ENCODE measurements at regions not wholly inside any gene's neighbourhood (a gene's known extent, or its start where the extent isn't known, plus 50 kb on each side); places are given as distances from the start of the nearest gene placed in this dataset.
"Not testable (repeated sequence)": the region's sequence is repeated elsewhere in the genome, so short reads cannot be mapped to it uniquely, and the experiment has no call there.

GRCh38 chr16:52925143-52925542 is 127.6 kb downstream of the CHD9NB start:
- in situ Hi-C loops (cut with HindIII; ENCODE audit: low pct_unique_long_range_greater_than_20kb, low sequenced_read_pairs), result no loop called here
- DNase-seq (ENCODE audit: low read depth in 1 of 2, low spot score in 1 of 2), result no peak
- no peak for TF ChIP-seq JUND (IDR thresholded peaks at IDR 0.05; ENCODE audit: low read depth)

GRCh38 chr16:52924162-52924561 is 128.5 kb downstream of the CHD9NB start:
- no peak for TF ChIP-seq JUND (IDR thresholded peaks at IDR 0.05; ENCODE audit: low read depth)
- in situ Hi-C loops (cut with HindIII; ENCODE audit: low pct_unique_long_range_greater_than_20kb, low sequenced_read_pairs), result no loop called here
- no peak for DNase-seq (ENCODE audit: low read depth in 1 of 2, low spot score in 1 of 2)

- in situ Hi-C loops (cut with HindIII; ENCODE audit: low pct_unique_long_range_greater_than_20kb, low sequenced_read_pairs), result no loop called here
- TF ChIP-seq JUND (IDR thresholded peaks at IDR 0.05; ENCODE audit: low read depth), result no peak
- DNase-seq (ENCODE audit: low read depth in 1 of 2, low spot score in 1 of 2), result no peak
Observed at GRCh38 chr16:52921104-52921503, 131.6 kb downstream of the CHD9NB start.

- in situ Hi-C loops (cut with HindIII; ENCODE audit: low pct_unique_long_range_greater_than_20kb, low sequenced_read_pairs), result no loop called here
- no peak for DNase-seq (ENCODE audit: low read depth in 1 of 2, low spot score in 1 of 2)
- TF ChIP-seq JUND (IDR thresholded peaks at IDR 0.05; ENCODE audit: low read depth), result no peak
Observed at GRCh38 chr16:52920331-52920730, 132.4 kb downstream of the CHD9NB start.

GRCh38 chr16:52914428-52914827 is 138.3 kb downstream of the CHD9NB start:
- in situ Hi-C loops (cut with HindIII; ENCODE audit: low pct_unique_long_range_greater_than_20kb, low sequenced_read_pairs), result no loop called here
- no peak for DNase-seq (ENCODE audit: low read depth in 1 of 2, low spot score in 1 of 2)
- no peak for TF ChIP-seq JUND (IDR thresholded peaks at IDR 0.05; ENCODE audit: low read depth)

GRCh38 chr16:52912565-52913173 is 140.0 kb downstream of the CHD9NB start:
- TF ChIP-seq JUND (IDR thresholded peaks at IDR 0.05; ENCODE audit: low read depth), result no peak
- in situ Hi-C loops (cut with HindIII; ENCODE audit: low pct_unique_long_range_greater_than_20kb, low sequenced_read_pairs), result no loop called here
- peak; percentile 30 to 78 for DNase-seq (ENCODE audit: low read depth in 1 of 2, low spot score in 1 of 2)

- DNase-seq (ENCODE audit: low read depth in 1 of 2, low spot score in 1 of 2); in situ Hi-C loops (cut with HindIII; ENCODE audit: low pct_unique_long_range_greater_than_20kb, low sequenced_read_pairs): not testable (repeated sequence)
Observed at GRCh38 chr16:52908057-52908456, 144.6 kb downstream of the CHD9NB start.

GRCh38 chr16:52906281-52906680 is 146.4 kb downstream of the CHD9NB start:
- DNase-seq (ENCODE audit: low read depth in 1 of 2, low spot score in 1 of 2), result no peak
- TF ChIP-seq JUND (IDR thresholded peaks at IDR 0.05; ENCODE audit: low read depth), result no peak
- in situ Hi-C loops (cut with HindIII; ENCODE audit: low pct_unique_long_range_greater_than_20kb, low sequenced_read_pairs), result no loop called here

- in situ Hi-C loops (cut with HindIII; ENCODE audit: low pct_unique_long_range_greater_than_20kb, low sequenced_read_pairs), result no loop called here
- DNase-seq (ENCODE audit: low read depth in 1 of 2, low spot score in 1 of 2), result no peak
- no peak for TF ChIP-seq JUND (IDR thresholded peaks at IDR 0.05; ENCODE audit: low read depth)
Observed at GRCh38 chr16:52896478-52897164, 156.1 kb downstream of the CHD9NB start.

GRCh38 chr16:52874042-52874441 is 178.7 kb downstream of the CHD9NB start:
- in situ Hi-C loops (cut with HindIII; ENCODE audit: low pct_unique_long_range_greater_than_20kb, low sequenced_read_pairs), result no loop called here
- TF ChIP-seq JUND (IDR thresholded peaks at IDR 0.05; ENCODE audit: low read depth), result no peak
- DNase-seq (ENCODE audit: low read depth in 1 of 2, low spot score in 1 of 2), result no peak

GRCh38 chr16:52872731-52873130 is 180.0 kb downstream of the CHD9NB start:
- DNase-seq (ENCODE audit: low read depth in 1 of 2, low spot score in 1 of 2), result no peak
- in situ Hi-C loops (cut with HindIII; ENCODE audit: low pct_unique_long_range_greater_than_20kb, low sequenced_read_pairs), result no loop called here
- no peak for TF ChIP-seq JUND (IDR thresholded peaks at IDR 0.05; ENCODE audit: low read depth)

GRCh38 chr16:52871481-52871880 is 181.2 kb downstream of the CHD9NB start:
- TF ChIP-seq JUND (IDR thresholded peaks at IDR 0.05; ENCODE audit: low read depth), result no peak
- DNase-seq (ENCODE audit: low read depth in 1 of 2, low spot score in 1 of 2), result no peak
- in situ Hi-C loops (cut with HindIII; ENCODE audit: low pct_unique_long_range_greater_than_20kb, low sequenced_read_pairs), result no loop called here

GRCh38 chr16:52869243-52869642 is 183.5 kb downstream of the CHD9NB start:
- no peak for TF ChIP-seq JUND (IDR thresholded peaks at IDR 0.05; ENCODE audit: low read depth)
- in situ Hi-C loops (cut with HindIII; ENCODE audit: low pct_unique_long_range_greater_than_20kb, low sequenced_read_pairs), result no loop called here
- no peak for DNase-seq (ENCODE audit: low read depth in 1 of 2, low spot score in 1 of 2)

GRCh38 chr16:52863000-52863399 is 189.7 kb downstream of the CHD9NB start:
- DNase-seq (ENCODE audit: low read depth in 1 of 2, low spot score in 1 of 2), result no peak
- in situ Hi-C loops (cut with HindIII; ENCODE audit: low pct_unique_long_range_greater_than_20kb, low sequenced_read_pairs), result no loop called here
- TF ChIP-seq JUND (IDR thresholded peaks at IDR 0.05; ENCODE audit: low read depth), result no peak

Data from T47D (cell line).